Thymus (tissue), 11 donors: ENCODE measurements at regions not wholly inside any gene's neighbourhood (a gene's known extent, or its start where the extent isn't known, plus 50 kb on each side); places are given as distances from the start of the nearest gene placed in this dataset.

Source experiments
- DNase-seq, 9 donors: peaks; one replicate each; pipeline ENCODE4 v3.0.0-alpha.2; 2013; ENCODE audit warnings: low spot score in 9 of 9, low read depth in 6 of 9, missing footprints in 1 of 9
- H3K27ac ChIP-seq, 2 donors: one replicate each; pipeline ENCODE4 v1.5.1; 2013; ENCODE audit warnings: control low read depth in 1 of 2, low read depth in 1 of 2, low read length in 1 of 2, mild to moderate bottlenecking in 1 of 2, moderate library complexity in 1 of 2
- H3K27me3 ChIP-seq, 2 donors: one replicate each; pipeline ENCODE4 v1.5.1; 2013; ENCODE audit warnings: low read length in 1 of 2; ENCODE audit not compliant: control insufficient read depth in 2 of 2, insufficient read depth in 1 of 2
- H3K36me3 ChIP-seq, 2 donors: one replicate each; pipeline ENCODE4 v1.5.1; 2013; ENCODE audit warnings: low read length in 1 of 2, mild to moderate bottlenecking in 1 of 2, moderate library complexity in 1 of 2; ENCODE audit not compliant: control insufficient read depth in 2 of 2, insufficient read depth in 2 of 2
- H3K4me1 ChIP-seq, 2 donors: one replicate each; pipeline ENCODE4 v1.5.1; 2013; ENCODE audit warnings: low read length in 2 of 2; ENCODE audit not compliant: control insufficient read depth in 2 of 2, insufficient read depth in 2 of 2
- H3K4me3 ChIP-seq, 2 donors: one replicate each; pipeline ENCODE4 v1.5.1; 2013; ENCODE audit warnings: low read length in 2 of 2, control low read depth in 1 of 2, mild to moderate bottlenecking in 1 of 2
- H3K9me3 ChIP-seq, 2 donors: one replicate each; pipeline ENCODE4 v1.5.1; 2013; ENCODE audit warnings: low read length in 1 of 2, mild to moderate bottlenecking in 1 of 2; ENCODE audit not compliant: control insufficient read depth in 2 of 2, insufficient read depth in 1 of 2
- WGBS: extraction: QIAGEN DNeasy Blood & Tissue Kit; methylation state at CpG from one replicate; pipeline ENCODE4 v1.1.7; 2013; 5-methylcytosine and 5-hydroxymethylcytosine counted together
- donor health status: healthy.

DNA sequence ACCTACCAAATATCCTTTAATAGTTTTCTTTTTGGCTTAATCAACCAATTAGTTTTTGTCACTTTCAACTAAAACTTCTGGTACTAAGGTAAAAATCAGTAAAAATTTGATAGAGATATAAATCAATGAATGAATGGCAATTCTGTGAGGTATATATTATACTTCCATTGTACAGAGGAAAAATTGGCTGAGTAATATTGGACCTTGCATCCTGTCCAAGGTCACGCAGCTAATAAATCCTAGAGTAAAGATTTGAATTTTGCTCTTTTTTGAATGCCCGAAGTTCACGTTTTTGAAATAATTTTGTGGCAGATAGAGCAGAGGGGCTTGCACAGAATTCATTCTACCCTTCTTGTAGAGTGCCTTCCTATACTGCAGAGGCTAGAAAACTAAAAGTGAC lies 81.1 kb upstream of the ZNF280D start:
- over 99% methylated on average over 3 of the region's 3 CpGs for WGBS
- H3K4me3 ChIP-seq, result no peak overlapping the region
- no peaks in the 10 kb centered on the region for H3K27me3 ChIP-seq
- DNase-seq, result no peak
- H3K9me3 ChIP-seq, result peaks cover 0 to 4% of the 10 kb centered on the region in 2 donors
- H3K36me3 ChIP-seq, result no peaks in the 10 kb centered on the region
- peaks cover 0 to 10% of the 10 kb centered on the region in 2 donors for H3K4me1 ChIP-seq
- H3K27ac ChIP-seq, result no peak overlapping the region

DNA sequence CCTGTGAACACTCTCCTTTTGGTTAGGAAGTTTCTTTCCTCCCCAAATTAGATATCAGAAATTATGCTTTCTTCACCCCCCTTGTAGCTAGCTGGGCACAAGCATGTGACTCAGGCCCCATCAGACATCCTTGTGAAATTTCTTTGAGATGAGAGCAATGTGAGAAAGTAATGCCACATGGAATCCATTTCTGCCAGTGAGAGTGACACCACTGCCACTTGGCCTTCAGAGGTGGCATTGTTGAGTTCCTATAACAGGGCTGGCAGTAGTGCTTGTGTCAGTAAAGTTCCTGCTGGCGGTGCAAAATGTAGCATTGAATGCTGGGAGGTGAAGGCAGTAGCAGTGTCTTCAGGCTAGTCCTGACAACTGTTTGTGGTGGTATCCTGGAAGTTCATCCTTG lies 80.7 kb upstream of the ZNF280D start:
- no peak overlapping the region for H3K27ac ChIP-seq
- H3K4me3 ChIP-seq, result no peak overlapping the region
- no peaks in the 10 kb centered on the region for H3K36me3 ChIP-seq
- H3K9me3 ChIP-seq, result peaks cover 0 to 4% of the 10 kb centered on the region in 2 donors
- peak in 1 of 9 donors; percentile 24 for DNase-seq
- H3K4me1 ChIP-seq, result peaks cover 0 to 9% of the 10 kb centered on the region in 2 donors
- 0% methylated on average over 1 of the region's 1 CpG for WGBS
- H3K27me3 ChIP-seq, result no peaks in the 10 kb centered on the region

DNA sequence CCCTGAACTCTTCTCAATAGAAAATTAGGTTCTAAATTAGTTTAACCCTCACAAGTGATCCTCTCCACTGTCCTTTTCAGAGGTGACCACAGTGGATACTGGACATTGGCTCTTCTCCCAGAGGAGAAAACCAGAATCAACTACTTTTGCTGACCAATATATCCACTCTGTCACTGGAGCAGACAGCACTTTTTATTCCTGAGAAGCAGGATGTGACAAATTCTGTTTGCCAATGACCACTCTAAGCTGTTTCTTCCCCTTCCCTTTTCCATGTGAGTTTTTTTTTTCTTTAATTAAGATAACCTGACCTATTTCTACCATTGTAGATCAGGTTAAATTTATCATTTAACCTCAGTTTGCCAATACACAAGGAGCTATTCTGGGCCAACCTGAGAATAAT lies 79.7 kb upstream of the ZNF280D start:
- H3K36me3 ChIP-seq, result no peaks in the 10 kb centered on the region
- H3K9me3 ChIP-seq, result peaks cover 0 to 4% of the 10 kb centered on the region in 2 donors
- no peak overlapping the region for H3K27ac ChIP-seq
- peaks cover 0 to 9% of the 10 kb centered on the region in 2 donors for H3K4me1 ChIP-seq
- H3K4me3 ChIP-seq, result no peak overlapping the region
- no peaks in the 10 kb centered on the region for H3K27me3 ChIP-seq
- DNase-seq, result no peak

DNA sequence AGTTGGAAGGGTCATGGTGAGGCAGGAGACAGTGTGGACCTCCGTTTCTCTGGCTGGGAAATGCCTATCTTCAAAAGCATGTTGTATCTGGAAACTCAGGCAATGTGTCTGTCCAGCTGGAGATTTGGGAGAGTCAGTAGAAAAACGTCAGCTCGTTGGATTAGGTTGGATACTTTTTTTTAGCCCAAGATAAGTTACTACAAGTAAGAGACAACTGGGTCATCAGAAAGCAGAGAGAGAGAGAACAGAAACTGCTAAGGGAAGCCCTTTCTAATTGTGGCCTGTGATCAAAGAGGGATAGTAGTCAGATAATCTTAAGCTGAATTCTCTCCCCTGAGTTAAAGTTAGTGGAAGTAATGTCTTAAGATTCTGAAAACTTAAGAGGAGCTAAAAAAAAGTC lies 78.9 kb upstream of the ZNF280D start:
- Histone ChIP-seq H3K27me3 (no peaks in the 10 kb centered on the region), H3K9me3 (peaks cover 0 to 4% of the 10 kb centered on the region in 2 donors), H3K4me1 (peaks cover 0 to 9% of the 10 kb centered on the region in 2 donors), H3K36me3 (no peaks in the 10 kb centered on the region), H3K27ac (no peak overlapping the region), H3K4me3 (no peak overlapping the region)
- WGBS, result 92% methylated on average over 3 of the region's 3 CpGs
- DNase-seq, result no peak

DNA sequence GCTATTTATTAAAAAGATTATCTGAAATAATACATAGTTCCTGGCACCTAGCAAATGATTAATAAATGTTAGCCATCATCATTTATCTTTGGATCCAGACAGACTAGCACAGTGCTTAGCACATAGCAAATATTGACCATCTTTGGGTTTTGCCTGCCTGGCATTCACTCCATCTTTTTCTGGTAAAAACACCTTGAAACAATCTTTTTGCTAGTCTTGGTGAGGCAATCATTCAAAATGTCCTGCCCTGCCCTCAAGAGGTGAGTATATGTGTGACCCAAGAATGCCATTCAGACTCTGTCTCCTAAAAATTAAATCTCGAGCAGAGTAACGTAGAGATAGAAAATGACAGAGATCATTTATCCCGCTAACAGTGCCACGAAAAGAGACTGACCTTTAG lies 78.3 kb upstream of the ZNF280D start:
- H3K4me3 ChIP-seq, result no peak overlapping the region
- no peaks in the 10 kb centered on the region for H3K36me3 ChIP-seq
- no peak for DNase-seq
- no peaks in the 10 kb centered on the region for H3K27me3 ChIP-seq
- H3K4me1 ChIP-seq, result peaks cover 0 to 9% of the 10 kb centered on the region in 2 donors
- H3K9me3 ChIP-seq, result peaks cover 0 to 5% of the 10 kb centered on the region in 2 donors
- no peak overlapping the region for H3K27ac ChIP-seq
- WGBS, result 98% methylated on average over 4 of the region's 4 CpGs

DNA sequence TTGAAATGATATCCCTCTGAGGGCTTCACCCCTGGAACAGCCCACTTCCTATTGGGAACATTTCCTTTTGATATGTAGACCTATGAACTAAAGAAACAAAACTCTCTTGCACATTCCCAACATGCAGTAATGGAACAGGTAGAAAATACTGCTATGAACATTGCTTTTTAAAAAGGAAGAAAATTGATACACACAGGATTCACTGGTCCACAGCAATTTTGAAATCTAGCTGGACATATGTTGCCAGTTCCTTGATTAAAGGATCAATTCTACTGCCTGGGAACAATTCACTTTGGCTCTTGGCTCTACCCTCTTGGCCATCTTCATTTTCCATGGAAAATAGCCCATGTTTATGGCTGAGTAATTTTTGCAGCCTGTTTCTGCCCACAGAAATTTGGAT lies 74.9 kb upstream of the ZNF280D start:
- DNase-seq, result no peak

DNA sequence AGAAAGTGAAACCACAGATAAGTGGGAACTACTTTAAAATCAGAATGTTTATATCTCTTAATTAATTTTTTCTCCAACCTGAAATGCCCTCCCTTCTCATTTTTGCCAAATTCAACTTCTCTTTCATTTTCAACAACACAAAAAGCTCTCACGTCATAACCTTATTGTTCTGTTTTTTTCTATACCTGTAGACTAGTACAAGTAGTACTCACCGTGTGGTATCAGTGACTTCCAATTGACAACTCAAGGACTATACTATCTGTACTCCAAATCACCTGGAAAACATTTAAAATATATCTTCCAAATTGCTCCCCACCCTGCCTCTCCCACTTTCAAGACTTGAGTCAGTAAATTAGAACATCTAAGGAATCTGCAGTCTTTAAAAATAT lies 72.8 kb upstream of the ZNF280D start:
- Histone ChIP-seq H3K27me3 (no peaks in the 10 kb centered on the region), H3K36me3 (no peaks in the 10 kb centered on the region), H3K4me3 (no peak overlapping the region), H3K4me1 (peaks cover 6 to 7% of the 10 kb centered on the region in 2 donors), H3K9me3 (peaks cover 0 to 8% of the 10 kb centered on the region in 2 donors), H3K27ac (no peak overlapping the region)
- 95% methylated on average over 2 of the region's 2 CpGs for WGBS
- no peak for DNase-seq

More for the DNA sequence above, 74.9 kb upstream of the ZNF280D start:
- H3K4me1 ChIP-seq, result peaks cover 0 to 3% of the 10 kb centered on the region in 2 donors
- no peak overlapping the region for H3K4me3 ChIP-seq
- no peaks in the 10 kb centered on the region for H3K27me3 ChIP-seq
- H3K9me3 ChIP-seq, result peaks cover 0 to 8% of the 10 kb centered on the region in 2 donors
- H3K27ac ChIP-seq, result no peak overlapping the region
- no peaks in the 10 kb centered on the region for H3K36me3 ChIP-seq

DNA sequence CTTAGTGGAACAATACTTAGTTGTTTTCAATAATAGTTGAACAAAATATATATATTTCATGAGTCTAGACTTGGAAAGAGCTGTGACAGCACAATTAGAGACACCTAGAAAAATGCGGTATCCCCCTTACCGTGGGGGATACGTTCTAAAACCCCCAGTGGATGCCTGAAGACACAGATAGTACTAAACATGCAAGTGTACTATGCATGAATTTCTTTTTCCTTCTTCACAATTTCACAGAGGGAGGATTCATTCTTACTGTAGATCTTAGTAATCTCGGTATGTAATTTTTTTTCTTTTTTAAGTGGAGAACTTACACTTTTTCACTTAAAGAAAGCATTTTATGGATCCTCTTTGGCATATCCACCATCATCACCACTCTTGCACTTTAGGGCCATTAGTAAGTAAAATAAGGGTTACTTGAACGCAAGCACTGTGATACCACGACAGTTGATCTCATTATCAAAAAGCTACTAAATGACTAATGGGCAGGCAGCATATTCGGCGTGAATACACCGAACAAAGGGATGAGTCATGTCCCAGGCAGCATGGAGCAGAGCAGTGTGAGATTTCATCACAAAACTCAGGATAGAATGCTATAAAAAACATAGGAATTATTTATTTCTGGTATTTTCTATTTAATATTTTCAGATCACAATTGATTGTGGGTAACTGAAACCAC lies 72.3 kb upstream of the ZNF280D start:
- DNase-seq, result no peak
- Histone ChIP-seq H3K9me3 (peaks cover 0 to 8% of the 10 kb centered on the region in 2 donors), H3K36me3 (no peaks in the 10 kb centered on the region), H3K4me1 (peaks cover 6 to 7% of the 10 kb centered on the region in 2 donors), H3K27me3 (no peaks in the 10 kb centered on the region), H3K4me3 (no peak overlapping the region), H3K27ac (no peak overlapping the region)
- WGBS, result 94% methylated on average over 9 of the region's 9 CpGs

DNA sequence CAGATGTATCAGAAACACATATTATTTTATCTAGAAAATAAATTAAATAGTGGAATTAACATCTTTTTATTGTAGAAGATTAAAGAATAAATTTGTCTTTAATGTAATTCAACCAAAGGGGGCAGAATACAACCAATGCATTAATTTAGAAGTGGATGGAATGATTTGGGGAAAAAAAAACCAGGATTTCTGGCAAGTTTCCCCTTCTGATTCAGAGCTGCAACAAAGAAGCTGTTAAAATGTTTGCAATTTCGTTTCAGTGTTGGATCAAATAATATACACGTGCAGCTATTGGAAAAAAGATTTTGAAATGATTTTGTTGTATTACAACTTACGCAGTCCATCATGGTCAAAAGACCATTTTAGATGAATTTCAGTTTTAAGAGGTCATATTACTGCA lies 71.6 kb upstream of the ZNF280D start:
- Histone ChIP-seq H3K27me3 (no peaks in the 10 kb centered on the region), H3K4me1 (peaks cover 6 to 7% of the 10 kb centered on the region in 2 donors), H3K9me3 (peaks cover 0 to 4% of the 10 kb centered on the region in 2 donors), H3K4me3 (no peak overlapping the region), H3K36me3 (no peaks in the 10 kb centered on the region), H3K27ac (no peak overlapping the region)
- no peak for DNase-seq
- 95% methylated on average over 3 of the region's 3 CpGs for WGBS
